Body of pancreas (tissue), 4 donors: ENCODE measurements at regions not wholly inside any gene's neighbourhood (a gene's known extent, or its start where the extent isn't known, plus 50 kb on each side); places are given as distances from the start of the nearest gene placed in this dataset.

ENCODE experiments used
- ATAC-seq: fragments of 150-250 bp; one replicate; pipeline ENCODE4 v1.9.1; 2016
- DNase-seq, 4 donors: peaks; one replicate each; pipeline ENCODE4 v3.0.0-alpha.2; 2019
- H3K27ac ChIP-seq, 4 donors: fragments of 200-600 bp; sonication (generic); 1 replicate in 3 of 4; 2 replicates in 1 of 4; pipeline versions ENCODE4 v1.5.1 to v1.6.1; 2016 to 2019; ENCODE audit warnings: mild to moderate bottlenecking in 1 of 4, mixed read lengths in 1 of 4, moderate library complexity in 1 of 4
- H3K27me3 ChIP-seq, 2 donors: fragments of 200-600 bp; sonication (generic); one replicate each; pipeline ENCODE4 v1.6.0; 2016; ENCODE audit warnings: mild to moderate bottlenecking in 1 of 2
- H3K36me3 ChIP-seq, 2 donors: fragments of 200-600 bp; sonication (generic); replicated peaks in 1 of 2; 2 replicates each; pipeline ENCODE4 v1.5.1; 2016; ENCODE audit warnings: low read depth in 2 of 2; ENCODE audit not compliant: insufficient read depth in 1 of 2
- H3K4me1 ChIP-seq: fragments of 200-600 bp; sonication (generic); one replicate; pipeline ENCODE4 v1.6.0; 2016
- H3K4me3 ChIP-seq, 2 donors: fragments of 200-600 bp; sonication (generic); 1 replicate in 1 of 2; 2 replicates in 1 of 2; pipeline ENCODE4 v1.5.1; 2016 to 2019
- H3K9me3 ChIP-seq, 3 donors: fragments of 200-600 bp; sonication (generic); 1 replicate in 2 of 3; 2 replicates in 1 of 3; pipeline ENCODE4 v1.5.1; 2016
- CTCF ChIP-seq, 7 experiments: fragments of 450-650 bp in 4 of 7; fragments of 200-600 bp in 3 of 7; sonication (generic) in 3 of 7; IDR thresholded peaks; one replicate each; pipeline ENCODE4 v1.5.1; 2016 to 2019; ENCODE audit warnings: antibody characterized with exemption in 7 of 7
- POLR2A ChIP-seq, 3 donors: fragments of 450-650 bp; IDR thresholded peaks; one replicate each; pipeline ENCODE4 v1.6.1; 2016; ENCODE audit warnings: antibody characterized with exemption in 3 of 3, mild to moderate bottlenecking in 2 of 3
- WGBS, 2 donors: methylation state at CpG; one replicate each; pipeline ENCODE4 v1.1.5; 2017; 5-methylcytosine and 5-hydroxymethylcytosine counted together
- intact Hi-C: fragments of 100-400 bp; cut with DNase I; formaldehyde crosslinking; loops from one replicate; pipeline ENCODE4 v1.15.1; 2023

GRCh38 chr9:82670726-82671125 is 392.2 kb downstream of the RASEF start:
- intact Hi-C loops, result no loop called here
- DNase-seq (no peak), ATAC-seq (no peak)
- Histone ChIP-seq H3K4me1 (no peaks in the 10 kb centered on the region), H3K36me3 (no peaks in the 10 kb centered on the region), H3K9me3 (no peaks in the 10 kb centered on the region), H3K27ac (no peak overlapping the region), H3K4me3 (no peak overlapping the region), H3K27me3 (no peaks in the 10 kb centered on the region)
- WGBS, 2 donors, result 52 to 58% methylated on average over 1 of the region's 1 CpG
- TF ChIP-seq CTCF (IDR thresholded peaks at IDR 0.05) (no peak), POLR2A (IDR thresholded peaks at IDR 0.05) (no peak)

GRCh38 chr9:82673201-82673600 is 389.7 kb downstream of the RASEF start:
- H3K27me3 ChIP-seq, result peaks cover 0 to 3% of the 10 kb centered on the region in 2 donors
- WGBS, 2 donors, result 90 to 100% methylated on average over 1 of the region's 1 CpG
- no peaks in the 10 kb centered on the region for H3K9me3 ChIP-seq
- no peak for TF ChIP-seq CTCF (IDR thresholded peaks at IDR 0.05)
- TF ChIP-seq POLR2A (IDR thresholded peaks at IDR 0.05), result no peak
- DNase-seq, result no peak
- intact Hi-C loops, result no loop called here
- no peaks in the 10 kb centered on the region for H3K4me1 ChIP-seq
- ATAC-seq, result no peak
- no peak overlapping the region for H3K4me3 ChIP-seq
- H3K36me3 ChIP-seq, result no peaks in the 10 kb centered on the region
- H3K27ac ChIP-seq, result no peak overlapping the region

- no peak overlapping the region for H3K27ac ChIP-seq
- H3K9me3 ChIP-seq, result no peaks in the 10 kb centered on the region
- H3K4me3 ChIP-seq, result no peak overlapping the region
- no peaks in the 10 kb centered on the region for H3K36me3 ChIP-seq
- DNase-seq (no peak), ATAC-seq (no peak)
- WGBS, 2 donors, result 41 to 53% methylated on average over 3 of the region's 3 CpGs
- H3K4me1 ChIP-seq, result no peaks in the 10 kb centered on the region
- peaks cover 0 to 3% of the 10 kb centered on the region in 2 donors for H3K27me3 ChIP-seq
- intact Hi-C loops, result no loop called here
- no peak for TF ChIP-seq CTCF (IDR thresholded peaks at IDR 0.05)
- TF ChIP-seq POLR2A (IDR thresholded peaks at IDR 0.05), result no peak
Observed at GRCh38 chr9:82673919-82674318, 389.0 kb downstream of the RASEF start.

- no peak for ATAC-seq
- no peaks in the 10 kb centered on the region for H3K36me3 ChIP-seq
- no peaks in the 10 kb centered on the region for H3K9me3 ChIP-seq
- no peak overlapping the region for H3K4me3 ChIP-seq
- H3K27ac ChIP-seq, result no peak overlapping the region
- no peaks in the 10 kb centered on the region for H3K4me1 ChIP-seq
- peaks cover 0 to 3% of the 10 kb centered on the region in 2 donors for H3K27me3 ChIP-seq
- TF ChIP-seq POLR2A (IDR thresholded peaks at IDR 0.05) (no peak), CTCF (IDR thresholded peaks at IDR 0.05) (no peak)
- intact Hi-C loops, result no loop called here
- no peak for DNase-seq
- 78 to 80% methylated on average over 4 of the region's 4 CpGs for WGBS, 2 donors
Observed at GRCh38 chr9:82675102-82675501, 387.8 kb downstream of the RASEF start.

GRCh38 chr9:82675605-82676004 is 387.3 kb downstream of the RASEF start:
- no peak for DNase-seq
- 50 to 60% methylated on average over 2 of the region's 2 CpGs for WGBS, 2 donors
- ATAC-seq, result no peak
- Histone ChIP-seq H3K9me3 (no peaks in the 10 kb centered on the region), H3K4me3 (no peak overlapping the region), H3K36me3 (no peaks in the 10 kb centered on the region), H3K27me3 (peaks cover 0 to 3% of the 10 kb centered on the region in 2 donors), H3K27ac (no peak overlapping the region), H3K4me1 (no peaks in the 10 kb centered on the region)
- TF ChIP-seq CTCF (IDR thresholded peaks at IDR 0.05) (no peak), POLR2A (IDR thresholded peaks at IDR 0.05) (no peak)
- intact Hi-C loops, result no loop called here
